ENCODE measurements at regions not wholly inside any gene's neighbourhood (a gene's known extent, or its start where the extent isn't known, plus 50 kb on each side); places are given as distances from the start of the nearest gene placed in this dataset.

GRCh38 chr22:22730655-22731373 is 86.4 kb downstream of the GGTLC2 start:
- TF ChIP-seq CTCF (conservative IDR thresholded peaks at IDR 0.05) (no peak), EZH2 (IDR thresholded peaks at IDR 0.05; ENCODE audit: low read depth) (no peak)

All from PC-9 (cell line).